Panc1 (cell line): ENCODE measurements at regions not wholly inside any gene's neighbourhood (a gene's known extent, or its start where the extent isn't known, plus 50 kb on each side); places are given as distances from the start of the nearest gene placed in this dataset.

Experiments used
- ATAC-seq: fragments of 200-7000 bp; cut with Tn5 transposase; 2 replicates; pipeline ENCODE4 v1.9.1; 2020; ENCODE audit warnings: mild to moderate bottlenecking, moderate library complexity
- BruUV-seq: library from RNA; stranded (reverse); fragments of 400-500 nt; replicated peaks from 2 replicates; lab custom pipeline; 2021; lab: Mats Ljungman, UMichigan
- CTCF ChIA-PET: fragments of 300-600 bp; sonication (Branson Sonifier 250); formaldehyde crosslinking; loops from one replicate; lab custom pipeline; 2022; ENCODE audit warnings: antibody characterized with exemption; lab: Charles Lee
- POLR2A ChIA-PET: fragments of 300-600 bp; sonication (Branson Sonifier 250); formaldehyde crosslinking; loops from one replicate; lab custom pipeline; 2022; ENCODE audit warnings: antibody characterized with exemption; lab: Charles Lee
- DNase-seq: peaks from one replicate; pipeline ENCODE4 v3.0.0-alpha.2; 2010; ENCODE audit warnings: low read depth, low spot score
- H3K27ac ChIP-seq: 2 replicates; pipeline ENCODE4 v1.5.1; 2011; ENCODE audit warnings: mild to moderate bottlenecking, low read length, inconsistent platforms
- H3K27me3 ChIP-seq: fragments of 200-500 bp; sonication (Bioruptor generic); 2 replicates; pipeline ENCODE4 v1.6.0; 2014; ENCODE audit warnings: low read length, inconsistent platforms; ENCODE audit not compliant: control insufficient read depth, insufficient read depth
- H3K36me3 ChIP-seq: fragments of 200-500 bp; sonication (Bioruptor generic); 2 replicates; pipeline ENCODE4 v1.5.1; 2014; ENCODE audit warnings: inconsistent platforms, mild to moderate bottlenecking, low read length, moderate library complexity; ENCODE audit not compliant: control insufficient read depth, insufficient read depth
- H3K4me1 ChIP-seq: 2 replicates; pipeline ENCODE4 v1.5.1; 2011; ENCODE audit warnings: inconsistent platforms, mild to moderate bottlenecking, low read length, moderate library complexity; ENCODE audit not compliant: control insufficient read depth, insufficient read depth
- H3K4me3 ChIP-seq, 2 experiments: 2 replicates each; pipeline ENCODE4 v1.5.1; 2011 to 2012; ENCODE audit warnings: low read depth in 2 of 2, low read length in 2 of 2, mild to moderate bottlenecking in 2 of 2, inconsistent platforms in 1 of 2, moderate library complexity in 1 of 2
- H3K9me3 ChIP-seq: fragments of 200-500 bp; sonication (Bioruptor generic); 2 replicates; pipeline ENCODE4 v1.5.1; 2014; ENCODE audit warnings: low read depth, mild to moderate bottlenecking, inconsistent platforms, low read length, moderate library complexity; ENCODE audit not compliant: control insufficient read depth, insufficient read depth
- POLR2AphosphoS5 ChIP-seq: IDR thresholded peaks from 2 replicates; pipeline ENCODE4 v1.6.1; 2012; ENCODE audit warnings: mild to moderate bottlenecking, low read depth, low read length, moderate library complexity
- SIN3A ChIP-seq: IDR thresholded peaks from 2 replicates; pipeline ENCODE4 v1.6.1; 2012; ENCODE audit warnings: low read depth, mild to moderate bottlenecking, low read length, moderate library complexity, borderline replicate concordance; ENCODE audit not compliant: insufficient read depth
- TCF7L2 ChIP-seq: IDR thresholded peaks from 2 replicates; pipeline ENCODE4 v1.6.1; 2011; ENCODE audit warnings: mild to moderate bottlenecking, low read depth, low read length, inconsistent platforms
- in situ Hi-C: cut with HindIII; loops from 2 replicates; pipeline ENCODE4 v1.10.0; 2016; ENCODE audit warnings: low sequenced_read_pairs, low pct_unique_long_range_greater_than_20kb
- intact Hi-C: fragments of 100-400 bp; cut with micrococcal nuclease; formaldehyde crosslinking; loops from one replicate; pipeline ENCODE4 v1.10.0; 2022; ENCODE audit not compliant: unreplicated experiment
- TF ChIP-seq, protein P1 (sequence below): fragments of 450-650 bp; IDR thresholded peaks from 2 replicates; pipeline ENCODE4 v1.5.1; 2017; ENCODE audit warnings: mild to moderate bottlenecking
- TF ChIP-seq, protein P2 (sequence below), 2 experiments: IDR thresholded peaks; 2 replicates each; pipeline ENCODE4 v1.6.1; 2011 to 2012; ENCODE audit warnings: low read depth in 2 of 2, control low read depth in 1 of 2, low read length in 1 of 2, mild to moderate bottlenecking in 1 of 2, moderate library complexity in 1 of 2; ENCODE audit not compliant: insufficient read depth in 1 of 2

DNA sequence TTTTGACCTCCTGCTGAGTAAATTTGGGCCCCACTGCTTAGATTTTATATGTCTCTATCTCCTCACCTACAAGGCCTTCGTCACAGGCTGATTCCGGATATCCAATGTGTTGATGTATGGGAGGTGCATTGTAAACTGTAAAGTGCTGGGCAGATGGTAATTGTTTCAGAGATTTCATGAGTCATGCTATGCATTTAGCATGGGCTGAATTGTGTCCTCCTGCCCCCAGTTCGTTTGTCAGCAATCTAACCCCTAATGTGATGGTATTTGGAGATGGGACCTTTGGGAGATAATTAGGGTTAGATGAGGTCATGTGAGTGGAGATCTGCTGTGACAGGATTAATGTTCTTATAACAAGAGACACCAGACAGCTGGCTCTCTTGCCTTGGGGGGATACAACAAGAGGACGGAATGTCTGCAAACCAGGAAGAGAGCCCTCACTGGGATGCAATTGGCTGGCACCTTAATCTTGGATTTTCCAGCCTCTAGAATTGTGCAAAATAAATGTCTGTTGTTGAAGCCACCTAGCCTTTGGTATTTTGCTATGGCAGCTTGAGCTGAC lies 101.8 kb upstream of the NLRP1 start:
- BruUV-seq: no TSS peak
- no peak for DNase-seq
- CTCF ChIA-PET: no interaction called here

DNA sequence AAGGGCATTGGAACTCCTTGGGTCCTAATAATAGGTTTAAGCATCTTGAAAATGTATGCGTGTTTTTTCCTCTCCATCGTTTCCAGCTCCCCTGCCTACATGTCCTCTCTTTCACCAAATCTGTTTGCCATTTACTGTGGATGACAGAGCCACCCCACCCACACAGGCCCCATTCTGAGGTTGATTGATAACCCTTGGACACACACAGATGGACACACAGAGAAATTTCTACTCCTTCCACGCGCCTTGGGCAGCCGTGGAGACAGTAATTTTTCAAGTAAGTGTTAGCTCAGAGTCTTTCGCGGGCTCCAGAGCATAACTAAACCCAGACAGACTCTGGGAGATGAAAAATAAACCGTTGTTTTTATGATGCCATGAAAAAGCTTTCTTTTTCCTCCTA lies 103.3 kb upstream of the NLRP1 start:
- H3K9me3 ChIP-seq: no peaks in the 10 kb centered on the region
- no peaks in the 10 kb centered on the region for H3K36me3 ChIP-seq
- intact Hi-C loops: no loop called here
- POLR2A ChIA-PET: no interaction called here
- TF ChIP-seq, protein P1, sequence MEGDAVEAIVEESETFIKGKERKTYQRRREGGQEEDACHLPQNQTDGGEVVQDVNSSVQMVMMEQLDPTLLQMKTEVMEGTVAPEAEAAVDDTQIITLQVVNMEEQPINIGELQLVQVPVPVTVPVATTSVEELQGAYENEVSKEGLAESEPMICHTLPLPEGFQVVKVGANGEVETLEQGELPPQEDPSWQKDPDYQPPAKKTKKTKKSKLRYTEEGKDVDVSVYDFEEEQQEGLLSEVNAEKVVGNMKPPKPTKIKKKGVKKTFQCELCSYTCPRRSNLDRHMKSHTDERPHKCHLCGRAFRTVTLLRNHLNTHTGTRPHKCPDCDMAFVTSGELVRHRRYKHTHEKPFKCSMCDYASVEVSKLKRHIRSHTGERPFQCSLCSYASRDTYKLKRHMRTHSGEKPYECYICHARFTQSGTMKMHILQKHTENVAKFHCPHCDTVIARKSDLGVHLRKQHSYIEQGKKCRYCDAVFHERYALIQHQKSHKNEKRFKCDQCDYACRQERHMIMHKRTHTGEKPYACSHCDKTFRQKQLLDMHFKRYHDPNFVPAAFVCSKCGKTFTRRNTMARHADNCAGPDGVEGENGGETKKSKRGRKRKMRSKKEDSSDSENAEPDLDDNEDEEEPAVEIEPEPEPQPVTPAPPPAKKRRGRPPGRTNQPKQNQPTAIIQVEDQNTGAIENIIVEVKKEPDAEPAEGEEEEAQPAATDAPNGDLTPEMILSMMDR: no peak
- no peak for TF ChIP-seq POLR2AphosphoS5
- TF ChIP-seq, protein P2, sequence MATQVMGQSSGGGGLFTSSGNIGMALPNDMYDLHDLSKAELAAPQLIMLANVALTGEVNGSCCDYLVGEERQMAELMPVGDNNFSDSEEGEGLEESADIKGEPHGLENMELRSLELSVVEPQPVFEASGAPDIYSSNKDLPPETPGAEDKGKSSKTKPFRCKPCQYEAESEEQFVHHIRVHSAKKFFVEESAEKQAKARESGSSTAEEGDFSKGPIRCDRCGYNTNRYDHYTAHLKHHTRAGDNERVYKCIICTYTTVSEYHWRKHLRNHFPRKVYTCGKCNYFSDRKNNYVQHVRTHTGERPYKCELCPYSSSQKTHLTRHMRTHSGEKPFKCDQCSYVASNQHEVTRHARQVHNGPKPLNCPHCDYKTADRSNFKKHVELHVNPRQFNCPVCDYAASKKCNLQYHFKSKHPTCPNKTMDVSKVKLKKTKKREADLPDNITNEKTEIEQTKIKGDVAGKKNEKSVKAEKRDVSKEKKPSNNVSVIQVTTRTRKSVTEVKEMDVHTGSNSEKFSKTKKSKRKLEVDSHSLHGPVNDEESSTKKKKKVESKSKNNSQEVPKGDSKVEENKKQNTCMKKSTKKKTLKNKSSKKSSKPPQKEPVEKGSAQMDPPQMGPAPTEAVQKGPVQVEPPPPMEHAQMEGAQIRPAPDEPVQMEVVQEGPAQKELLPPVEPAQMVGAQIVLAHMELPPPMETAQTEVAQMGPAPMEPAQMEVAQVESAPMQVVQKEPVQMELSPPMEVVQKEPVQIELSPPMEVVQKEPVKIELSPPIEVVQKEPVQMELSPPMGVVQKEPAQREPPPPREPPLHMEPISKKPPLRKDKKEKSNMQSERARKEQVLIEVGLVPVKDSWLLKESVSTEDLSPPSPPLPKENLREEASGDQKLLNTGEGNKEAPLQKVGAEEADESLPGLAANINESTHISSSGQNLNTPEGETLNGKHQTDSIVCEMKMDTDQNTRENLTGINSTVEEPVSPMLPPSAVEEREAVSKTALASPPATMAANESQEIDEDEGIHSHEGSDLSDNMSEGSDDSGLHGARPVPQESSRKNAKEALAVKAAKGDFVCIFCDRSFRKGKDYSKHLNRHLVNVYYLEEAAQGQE (IDR thresholded peaks at IDR 0.05; ENCODE audit: insufficient read depth in 1 of 2, low read depth in 2 of 2, low read length in 1 of 2): no peak
- no peaks in the 10 kb centered on the region; the same call in 1 of the 2 replicates for H3K27me3 ChIP-seq
- H3K4me3 ChIP-seq: no peak overlapping the region
- DNase-seq (no peak), ATAC-seq (no peak)
- CTCF ChIA-PET: no interaction called here
- H3K27ac ChIP-seq: no peak overlapping the region
- BruUV-seq: no TSS peak
- H3K4me1 ChIP-seq: no peaks in the 10 kb centered on the region
- in situ Hi-C loops: no loop called here

More for the DNA sequence above, 101.8 kb upstream of the NLRP1 start:
- Histone ChIP-seq H3K4me1 (no peaks in the 10 kb centered on the region), H3K27ac (no peak overlapping the region), H3K36me3 (no peaks in the 10 kb centered on the region), H3K9me3 (no peaks in the 10 kb centered on the region), H3K4me3 (no peak overlapping the region), H3K27me3 (peaks cover 7% of the 10 kb centered on the region)
- POLR2A ChIA-PET: no interaction called here
- in situ Hi-C loops (no loop called here), intact Hi-C loops (no loop called here)
- no peak for ATAC-seq
- TF ChIP-seq SIN3A (no peak), TCF7L2 (no peak), POLR2AphosphoS5 (no peak)
- TF ChIP-seq, protein P2 (IDR thresholded peaks at IDR 0.05; ENCODE audit: insufficient read depth in 1 of 2, low read depth in 2 of 2, low read length in 1 of 2): no peak
- TF ChIP-seq, protein P1: no peak
